ENCODE measurements at regions not wholly inside any gene's neighbourhood (a gene's known extent, or its start where the extent isn't known, plus 50 kb on each side); places are given as distances from the start of the nearest gene placed in this dataset.
A peak's percentile ranks its signal among the peaks of the same experiment; 100 is the strongest.

DNA sequence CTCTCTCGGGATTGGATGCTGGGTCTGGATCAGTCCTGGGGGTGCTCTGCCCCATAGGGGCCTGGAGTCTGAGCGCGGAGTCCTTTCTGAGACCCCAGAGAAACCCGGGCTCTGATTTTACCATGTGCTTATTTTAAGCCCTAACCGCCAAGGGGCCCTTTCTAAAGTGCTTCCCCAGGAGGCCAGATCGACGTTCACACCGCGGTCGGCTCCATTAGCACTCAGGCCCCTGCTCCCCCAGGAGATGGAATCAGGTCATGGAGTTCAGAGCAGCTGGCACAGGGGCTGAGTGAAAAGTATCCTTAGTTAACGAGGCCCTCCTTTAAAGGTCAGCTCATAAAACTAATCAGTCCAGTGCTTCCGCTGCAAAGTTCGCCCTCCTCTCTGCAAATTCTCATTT lies 159.4 kb upstream of the COBL start:
- intact Hi-C loops (cut with DNase I): no loop called here
- no peaks in the 10 kb centered on the region for H3K27me3 ChIP-seq
- H3K9me3 ChIP-seq: no peaks in the 10 kb centered on the region
- H3K27ac ChIP-seq: no peak overlapping the region
- H3K4me1 ChIP-seq: no peaks in the 10 kb centered on the region
- WGBS, 2 donors: 80 to 85% methylated on average over 12 to 13 of the region's 13 CpGs
- no peak for TF ChIP-seq POLR2A (IDR thresholded peaks at IDR 0.05)
- no peaks in the 10 kb centered on the region for H3K36me3 ChIP-seq
- no peak overlapping the region for H3K4me3 ChIP-seq (replicated peaks in 1 of 3)
- DNase-seq: no peak

DNA sequence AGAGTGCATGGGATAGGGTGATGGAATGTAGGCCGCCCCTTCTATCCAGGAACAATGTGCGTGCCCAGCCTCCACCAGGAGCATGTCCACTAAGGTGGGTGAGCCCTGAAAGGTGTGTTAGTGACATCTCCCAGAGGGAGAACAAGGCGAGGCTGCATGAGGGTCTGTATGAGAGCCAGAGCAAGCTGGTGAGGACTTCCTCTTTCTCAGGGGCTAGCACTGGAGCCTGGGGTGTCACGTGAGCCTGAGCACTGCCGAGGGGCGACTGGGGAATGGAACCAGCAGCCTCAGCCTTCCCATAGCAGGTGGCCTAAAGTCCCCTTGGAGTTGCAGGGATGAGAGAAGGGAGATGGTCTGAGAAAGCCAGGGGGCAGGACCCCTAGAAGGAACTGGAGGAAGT lies 156.3 kb upstream of the COBL start:
- Histone ChIP-seq H3K9me3 (no peaks in the 10 kb centered on the region), H3K36me3 (no peaks in the 10 kb centered on the region), H3K4me3 (replicated peaks in 1 of 3) (no peak overlapping the region), H3K4me1 (no peaks in the 10 kb centered on the region), H3K27ac (no peak overlapping the region), H3K27me3 (no peaks in the 10 kb centered on the region)
- 92 to 95% methylated on average over 6 of the region's 6 CpGs for WGBS, 2 donors
- DNase-seq: no peak
- no peak for TF ChIP-seq CTCF (IDR thresholded peaks at IDR 0.05)
- TF ChIP-seq POLR2A (IDR thresholded peaks at IDR 0.05): no peak
- intact Hi-C loops (cut with DNase I): no loop called here

DNA sequence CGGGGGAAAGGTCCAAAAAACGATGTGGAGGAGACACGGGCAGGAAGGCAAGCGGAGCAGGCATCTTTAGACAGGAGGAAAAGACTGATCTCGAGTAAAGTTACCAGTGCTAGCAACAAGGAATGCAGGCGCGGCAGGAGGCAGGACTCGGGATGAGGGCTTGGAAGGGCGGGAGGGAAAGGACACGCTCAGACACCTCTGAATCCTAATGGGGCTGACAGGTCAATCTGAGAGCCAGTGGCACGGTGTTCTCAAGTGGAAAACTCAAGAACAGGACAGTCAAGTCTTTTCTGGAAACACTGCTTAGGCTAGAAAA lies 155.3 kb upstream of the COBL start:
- intact Hi-C loops (cut with DNase I): no loop called here
- TF ChIP-seq CTCF (IDR thresholded peaks at IDR 0.05) (no peak), POLR2A (IDR thresholded peaks at IDR 0.05) (no peak)
- H3K4me1 ChIP-seq: no peaks in the 10 kb centered on the region
- H3K4me3 ChIP-seq (replicated peaks in 1 of 3): no peak overlapping the region
- H3K36me3 ChIP-seq: no peaks in the 10 kb centered on the region
- no peak overlapping the region for H3K27ac ChIP-seq
- DNase-seq: peak; percentile 8 to 25
- H3K27me3 ChIP-seq: no peaks in the 10 kb centered on the region
- 12 to 22% methylated on average over 11 of the region's 11 CpGs for WGBS, 2 donors
- H3K9me3 ChIP-seq: no peaks in the 10 kb centered on the region

DNA sequence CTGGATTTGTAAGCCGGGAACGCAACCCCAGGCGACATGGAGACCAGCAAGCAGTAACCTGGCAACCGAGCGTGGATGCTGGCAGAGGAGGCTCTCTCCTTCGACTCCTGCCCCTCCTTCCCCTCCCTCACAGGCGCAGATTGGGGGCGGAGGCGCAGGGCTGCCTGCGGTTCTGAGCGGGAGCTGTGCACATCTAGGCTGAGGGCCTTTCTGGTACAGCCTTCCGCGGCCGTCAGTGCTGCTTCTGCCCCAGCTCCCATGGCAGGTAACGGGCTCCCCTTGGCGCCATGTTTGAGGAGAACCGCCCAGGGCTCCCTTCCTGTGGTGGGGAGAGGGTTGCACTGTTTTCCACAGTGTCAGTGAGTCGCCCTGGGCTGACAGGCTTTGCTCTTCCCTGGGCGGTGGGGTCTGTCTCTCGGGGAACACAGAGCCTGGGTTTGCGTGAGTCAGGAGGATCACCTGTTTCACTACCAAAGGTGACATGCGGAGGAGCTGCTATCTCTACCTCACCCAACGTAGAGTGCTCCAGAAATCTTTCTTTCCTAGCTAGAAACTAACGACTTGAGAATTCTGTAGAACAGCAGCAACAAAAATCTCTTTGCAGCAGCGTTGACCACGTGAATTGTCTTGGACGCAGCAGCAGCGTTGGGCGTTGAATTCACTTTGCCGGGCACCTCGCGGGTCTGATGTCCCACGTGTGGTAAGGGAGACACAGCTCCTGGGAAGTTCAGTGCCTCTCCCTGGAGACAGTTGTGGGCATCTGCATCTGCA lies 154.8 kb upstream of the COBL start:
- DNase-seq: peak; percentile 2 to 5

DNA sequence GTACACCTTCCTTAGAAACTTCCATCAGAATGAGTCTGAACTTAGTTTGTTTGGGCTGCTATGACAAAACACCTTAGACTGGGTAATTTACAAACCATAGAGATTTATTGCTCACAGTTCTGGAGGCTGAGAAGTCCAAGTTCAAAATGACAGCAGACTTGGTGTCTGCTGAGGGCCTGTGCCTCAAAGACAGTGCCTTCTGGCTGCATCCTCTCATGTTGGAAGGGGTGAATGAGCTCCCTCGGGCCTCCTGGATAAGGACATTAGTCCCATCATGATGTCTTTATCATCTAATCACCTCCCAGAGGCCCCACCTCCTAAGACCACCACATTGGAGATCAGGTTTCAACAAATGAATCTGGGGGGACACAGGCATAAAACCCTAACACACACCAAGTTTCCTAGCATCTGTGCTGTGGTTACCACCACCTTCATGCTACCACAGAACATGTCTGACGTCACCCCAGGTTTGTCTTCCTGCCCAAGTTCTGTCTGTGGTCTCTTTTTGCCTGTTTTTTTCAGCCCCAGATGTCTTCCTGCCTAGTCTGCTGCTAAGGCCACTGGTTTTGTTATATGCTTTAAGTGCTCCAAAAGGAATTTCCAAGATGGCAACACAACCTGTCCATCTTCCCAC lies 150.9 kb upstream of the COBL start:
- no peak for DNase-seq
- H3K36me3 ChIP-seq: no peaks in the 10 kb centered on the region
- H3K27ac ChIP-seq: no peak overlapping the region
- intact Hi-C loops (cut with DNase I): no loop called here
- no peaks in the 10 kb centered on the region for H3K4me1 ChIP-seq
- H3K4me3 ChIP-seq (replicated peaks in 1 of 3): no peak overlapping the region
- no peaks in the 10 kb centered on the region for H3K9me3 ChIP-seq
- no peaks in the 10 kb centered on the region for H3K27me3 ChIP-seq
- TF ChIP-seq CTCF (IDR thresholded peaks at IDR 0.05) (no peak), POLR2A (IDR thresholded peaks at IDR 0.05) (no peak)
- 53 to 56% methylated on average over 1 to 2 of the region's 2 CpGs for WGBS, 2 donors

More for the DNA sequence above, 154.8 kb upstream of the COBL start:
- no peaks in the 10 kb centered on the region for H3K9me3 ChIP-seq
- TF ChIP-seq POLR2A (IDR thresholded peaks at IDR 0.05) (no peak), CTCF (IDR thresholded peaks at IDR 0.05) (no peak)
- H3K36me3 ChIP-seq: no peaks in the 10 kb centered on the region
- H3K27me3 ChIP-seq: no peaks in the 10 kb centered on the region
- WGBS, 2 donors: 15 to 37% methylated on average over 32 to 33 of the region's 33 CpGs
- intact Hi-C loops (cut with DNase I): no loop called here
- H3K4me3 ChIP-seq (replicated peaks in 1 of 3): no peak overlapping the region
- H3K4me1 ChIP-seq: no peaks in the 10 kb centered on the region
- no peak overlapping the region for H3K27ac ChIP-seq

Data from thyroid gland (tissue), 4 donors.